Inflammatory macrophage treated with lipopolysaccharide for 4 hours (primary cell): ENCODE measurements at regions not wholly inside any gene's neighbourhood (a gene's known extent, or its start where the extent isn't known, plus 50 kb on each side); places are given as distances from the start of the nearest gene placed in this dataset.
"Not testable (repeated sequence)": the region's sequence is repeated elsewhere in the genome, so short reads cannot be mapped to it uniquely, and the experiment has no call there.

ENCODE experiments used
- DNase-seq: peaks from one replicate; pipeline ENCODE4 v3.0.0-alpha.2; 2020

DNA sequence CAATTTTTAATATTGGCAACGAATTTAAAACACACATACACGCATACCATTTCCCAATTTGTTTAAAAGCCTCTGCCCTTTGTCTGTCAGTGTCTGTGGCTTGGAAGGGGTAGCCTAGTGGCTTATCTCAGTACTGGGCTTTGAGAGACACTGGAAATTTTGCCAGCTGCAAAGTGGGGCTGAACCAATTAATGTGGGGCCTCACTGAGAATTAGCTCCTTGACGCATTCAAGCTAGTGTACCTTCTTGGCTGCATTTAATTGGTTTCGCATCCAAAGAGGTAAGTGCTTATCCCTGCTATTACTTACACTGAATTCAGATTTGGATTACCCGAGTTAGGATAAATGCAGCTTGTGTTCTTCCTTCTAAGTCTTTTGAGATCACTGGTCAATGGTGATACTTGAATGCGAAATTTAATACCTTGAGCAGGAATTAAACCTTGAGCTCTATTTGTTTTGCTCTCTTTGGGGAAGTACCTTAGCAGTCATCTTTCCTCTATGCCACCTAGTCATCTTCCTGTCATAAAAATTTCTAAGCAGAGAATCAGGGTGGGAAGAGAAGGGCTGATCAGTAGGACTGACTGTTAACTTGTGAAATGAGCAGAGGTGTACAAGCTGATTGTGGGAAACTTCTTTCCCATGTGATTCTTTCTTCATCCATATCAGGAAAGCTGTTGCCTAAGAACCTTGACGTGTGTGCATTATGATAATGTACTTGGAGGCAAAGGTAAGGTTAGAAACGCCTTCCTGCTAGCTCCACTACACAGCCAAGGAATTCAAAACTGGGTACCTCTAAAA, 187.7 kb upstream of the E2F8 start:
- DNase-seq, result no peak

DNA sequence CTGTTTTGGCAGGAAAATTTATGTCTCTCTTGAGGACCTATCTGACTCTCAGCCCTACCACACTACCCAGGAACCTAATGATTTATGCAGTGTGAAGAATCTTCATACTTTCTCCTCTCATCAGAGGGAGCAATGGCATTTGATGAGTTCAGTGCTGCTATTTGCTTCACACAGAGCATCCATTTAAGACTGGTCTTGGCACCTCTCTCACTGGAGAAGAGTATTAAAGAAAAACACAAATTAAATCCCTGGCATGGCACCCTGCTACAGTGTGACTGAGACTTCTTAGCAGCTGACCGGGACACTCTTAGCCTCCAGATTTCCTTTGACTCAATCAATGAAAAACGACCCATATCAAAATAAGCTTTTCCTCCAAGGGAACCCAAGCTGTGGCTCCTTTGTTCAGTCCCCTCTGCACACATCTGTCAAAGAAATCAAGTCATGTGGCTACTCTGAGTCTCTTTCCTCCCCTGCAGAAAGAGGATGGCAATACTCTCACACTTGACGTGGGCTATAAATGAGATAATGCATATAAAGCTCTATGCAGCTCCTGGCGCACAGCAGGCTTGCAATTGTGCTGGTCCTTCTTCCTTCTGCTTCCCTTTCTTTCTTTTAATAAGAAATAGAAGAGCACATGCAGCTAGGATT, 186.1 kb upstream of the E2F8 start:
- no peak for DNase-seq

DNA sequence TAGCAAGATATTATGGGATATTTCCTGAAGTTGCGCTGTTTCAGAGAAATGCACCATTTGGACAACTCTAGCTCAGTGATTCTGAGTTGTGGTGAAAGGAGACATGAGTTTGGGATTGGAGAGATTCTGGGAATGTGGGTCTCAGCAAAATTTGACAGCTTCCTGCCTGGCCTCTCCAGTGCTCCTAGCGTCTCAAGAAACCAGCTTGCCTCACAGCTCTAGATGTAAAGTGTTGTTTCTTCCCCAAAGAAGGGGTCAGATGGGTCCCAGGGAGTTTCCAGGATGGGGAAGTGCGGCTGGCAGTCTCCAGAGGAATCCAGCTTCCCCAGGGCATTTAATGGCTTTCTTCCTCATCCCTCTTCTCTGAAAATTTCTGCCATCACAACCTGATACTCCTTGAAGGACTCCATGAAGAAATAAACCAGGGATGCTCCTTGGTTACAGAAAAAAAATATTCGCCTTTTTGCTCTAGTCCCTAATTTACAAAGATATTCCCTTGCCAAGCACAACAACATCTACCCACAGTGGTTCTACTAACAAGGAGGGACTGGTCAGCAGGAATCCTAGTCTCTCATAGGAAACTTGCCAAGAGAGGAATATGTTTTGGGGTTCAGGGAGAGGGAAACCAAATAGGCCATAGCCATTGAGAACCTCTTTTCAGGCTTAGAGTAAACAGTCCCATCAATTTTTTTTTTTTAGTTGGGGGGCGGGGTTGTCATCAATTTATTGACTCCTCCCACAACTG, 185.4 kb upstream of the E2F8 start:
- no peak for DNase-seq

DNA sequence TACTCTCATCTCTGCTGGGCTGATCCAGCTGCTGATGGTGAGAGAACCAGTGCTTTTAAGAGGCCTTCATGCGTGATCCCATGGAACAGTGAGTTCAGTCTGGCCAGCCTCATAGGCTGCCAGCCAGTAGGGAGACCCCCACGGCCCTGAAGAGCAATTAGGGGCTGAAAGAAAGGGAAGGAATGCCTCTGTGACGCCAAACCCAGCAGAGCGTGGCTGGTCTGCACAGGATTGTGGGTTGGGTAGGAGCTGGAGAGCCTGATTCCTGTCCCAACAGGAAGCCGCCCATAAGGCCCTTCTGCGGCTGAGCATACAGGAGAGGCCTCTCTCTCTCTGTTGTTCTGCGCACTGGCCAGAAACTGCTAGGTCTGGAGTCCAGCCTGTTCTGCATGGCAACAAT, 181.5 kb upstream of the E2F8 start:
- DNase-seq, result no peak

DNA sequence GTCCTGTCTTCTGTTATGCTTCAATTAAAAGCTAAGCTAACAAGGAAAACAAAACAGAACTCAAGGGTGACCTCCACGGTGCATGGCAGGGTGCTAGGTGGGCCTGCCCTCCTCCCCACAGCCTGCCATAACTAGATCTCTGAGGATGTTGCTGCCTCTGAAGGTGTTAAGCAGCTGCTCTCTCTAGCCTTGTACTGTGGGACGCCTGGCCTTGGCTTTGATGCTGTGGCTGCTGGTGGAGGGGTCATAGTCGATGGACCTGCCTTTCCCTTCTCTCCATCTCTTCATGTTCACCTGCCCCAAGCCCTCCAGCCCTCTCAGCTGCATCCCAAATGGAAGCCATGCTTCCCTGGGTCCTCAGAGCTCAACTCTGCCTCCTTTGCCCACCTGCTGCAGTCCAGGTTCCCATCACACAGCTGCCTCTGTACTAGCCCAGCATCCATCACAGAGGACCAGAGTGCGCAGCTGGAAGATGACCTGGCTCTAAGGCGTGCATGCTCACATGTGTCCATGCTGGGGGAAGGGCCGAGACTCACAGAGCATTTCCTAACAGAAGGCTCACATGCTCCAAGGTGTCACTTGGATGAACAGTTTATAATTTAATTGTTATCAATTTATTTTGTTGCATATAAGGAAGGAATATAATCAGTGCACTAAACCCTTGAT, 180.3 kb upstream of the E2F8 start:
- no peak for DNase-seq

DNA sequence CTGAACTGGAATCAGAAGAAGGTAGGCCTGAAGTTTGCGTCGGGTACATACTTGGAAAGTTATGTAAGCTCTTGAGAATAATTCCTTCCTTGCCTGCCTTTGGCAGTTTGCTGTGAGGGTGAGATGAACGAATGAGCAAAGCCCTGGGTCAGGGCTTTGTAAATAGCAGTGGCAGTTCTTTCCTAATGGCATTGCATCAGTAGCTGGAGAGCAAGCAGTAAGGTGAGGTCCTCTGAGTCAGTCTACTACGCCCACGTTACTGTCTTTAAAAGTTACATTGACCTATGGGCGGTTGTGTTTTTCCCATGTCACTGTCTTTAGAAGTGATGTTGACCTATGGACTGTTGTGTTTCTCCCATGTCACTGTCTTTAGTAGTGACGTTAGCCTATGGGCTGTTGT, 179.1 kb upstream of the E2F8 start:
- DNase-seq, result no peak

DNA sequence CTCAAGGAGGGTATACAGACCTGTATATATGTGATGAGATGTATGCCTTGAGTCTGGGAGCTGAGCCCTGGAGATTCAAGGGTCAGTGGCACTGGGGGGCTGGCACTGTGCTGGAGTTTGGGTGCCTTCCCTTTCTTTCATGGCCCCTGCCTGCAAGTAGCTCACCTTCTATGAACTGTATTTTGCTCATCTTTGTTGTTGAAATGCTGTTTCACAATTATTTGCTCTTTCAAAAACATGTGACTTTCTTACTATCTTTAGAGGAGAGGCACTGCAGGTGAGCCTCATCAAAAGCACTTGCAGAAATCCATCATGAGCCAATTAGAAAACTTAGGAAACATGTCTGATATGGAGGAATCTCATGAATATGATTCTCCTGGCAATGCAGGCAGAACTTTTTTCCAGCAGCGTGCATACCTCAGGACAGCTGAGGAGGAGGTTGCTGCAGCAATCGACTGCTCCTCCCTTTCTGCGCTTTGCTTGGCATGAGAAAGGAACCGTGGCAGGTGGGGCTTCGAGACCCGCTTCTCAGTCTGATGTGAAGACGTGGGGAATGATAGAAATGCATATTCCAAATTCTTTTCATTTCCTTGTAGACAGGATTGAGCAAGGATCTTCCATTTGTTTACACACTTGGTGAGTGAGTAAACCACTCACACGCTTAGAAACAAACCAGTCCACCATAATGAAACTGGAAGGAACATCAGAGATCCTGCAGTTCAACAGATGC, 178.4 kb upstream of the E2F8 start:
- no peak for DNase-seq

DNA sequence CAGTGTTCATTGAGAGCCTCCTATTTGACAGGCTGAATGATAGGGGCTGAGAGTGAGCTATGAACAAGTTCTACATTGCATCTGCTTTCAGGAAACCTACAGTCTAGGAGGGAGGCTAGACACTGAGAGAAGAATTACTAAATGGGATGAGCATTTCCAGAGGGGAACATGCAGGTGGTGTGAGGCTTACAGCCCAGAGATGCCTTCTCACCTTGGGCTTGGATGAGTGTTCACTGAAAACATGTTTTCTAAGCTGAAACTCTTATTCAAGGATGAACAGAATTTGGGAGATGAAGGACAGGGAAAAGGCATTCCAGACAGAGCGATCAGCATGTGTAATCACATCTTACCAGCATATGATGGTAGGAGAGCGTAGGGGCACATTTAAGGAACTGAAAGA, 177.5 kb upstream of the E2F8 start:
- DNase-seq, result no peak

- not testable (repeated sequence) for DNase-seq
Measured at GRCh38 chr11:19412070-19412469, 171.3 kb upstream of the E2F8 start.

DNA sequence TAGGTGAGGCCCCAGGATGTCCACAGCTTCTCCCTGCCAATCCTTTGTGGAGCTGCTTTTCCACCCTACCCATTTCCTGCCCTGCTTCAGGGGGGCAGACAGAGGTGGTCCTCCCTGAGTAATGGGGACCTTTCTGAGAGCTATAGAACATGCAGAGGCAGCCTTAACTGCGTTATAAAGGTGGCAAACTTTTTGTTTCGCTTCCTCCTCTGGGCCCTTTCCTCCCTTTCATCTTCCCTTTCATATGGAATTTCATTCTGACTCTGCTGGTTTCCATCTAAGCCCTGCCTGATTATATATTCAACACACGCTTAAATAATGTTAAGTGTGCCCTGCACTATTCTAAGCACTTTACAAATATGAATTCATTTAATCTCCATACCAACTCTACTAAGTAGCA, 169.3 kb upstream of the E2F8 start:
- DNase-seq, result no peak

DNA sequence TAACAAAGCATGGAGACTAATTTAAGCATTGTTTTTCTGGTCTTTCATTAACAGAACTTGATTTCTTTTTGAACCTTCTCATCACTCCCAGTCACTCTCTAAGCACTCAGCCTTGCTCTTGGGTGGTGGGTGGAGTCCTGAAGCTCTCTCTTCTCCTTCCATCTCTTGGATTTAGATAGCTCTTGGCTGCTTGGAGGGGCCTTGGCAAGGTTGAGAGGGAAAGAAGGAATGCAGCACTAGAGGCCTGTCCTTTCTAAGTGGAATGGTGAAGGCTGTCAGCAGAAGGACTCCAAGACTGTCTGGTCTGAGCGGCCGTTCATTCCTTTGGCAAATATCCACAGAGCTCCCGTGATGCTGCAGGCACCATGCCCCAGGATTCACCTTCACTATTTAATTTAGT, 168.6 kb upstream of the E2F8 start:
- DNase-seq, result no peak

GRCh38 chr11:19407677-19408270, 167.0 kb upstream of the E2F8 start:
- no peak for DNase-seq

- DNase-seq, result no peak
Measured at GRCh38 chr11:19405966-19406365, 165.2 kb upstream of the E2F8 start.

GRCh38 chr11:19404787-19405186, 164.0 kb upstream of the E2F8 start:
- no peak for DNase-seq

DNA sequence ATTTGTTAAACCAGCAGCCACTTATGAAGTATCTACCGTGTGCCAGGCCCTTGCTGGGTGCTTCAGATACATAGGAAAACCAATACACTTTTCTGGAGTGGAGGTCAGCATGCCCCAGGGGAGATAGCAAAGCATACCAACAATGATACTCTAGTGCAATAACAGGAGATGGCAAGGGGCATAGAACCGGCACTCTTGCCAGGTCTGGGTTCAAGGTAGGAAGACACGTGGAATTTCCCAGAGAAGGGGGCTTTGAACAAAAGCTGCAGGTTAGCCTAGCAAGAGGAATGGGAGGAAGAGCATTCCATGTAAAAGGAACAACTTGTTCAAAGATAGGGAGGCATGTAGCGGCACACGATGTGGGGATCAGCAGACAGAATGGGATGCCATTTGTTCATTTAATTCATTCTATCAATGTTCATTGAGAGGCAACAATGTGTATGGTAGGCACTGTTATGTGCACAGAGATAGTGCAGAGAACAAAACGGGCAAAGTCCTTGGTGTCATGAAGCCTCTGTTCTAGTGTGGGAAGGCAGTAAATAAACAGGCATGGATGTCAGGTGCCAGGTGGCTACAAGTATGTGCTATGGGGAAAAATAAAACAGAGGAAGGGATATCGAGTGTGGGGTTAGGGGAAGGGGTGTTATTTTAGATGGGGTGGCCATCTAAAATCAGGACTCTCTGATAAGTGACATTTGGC, 162.6 kb upstream of the E2F8 start:
- no peak for DNase-seq

- no peak for DNase-seq
Measured at GRCh38 chr11:19400296-19400695, 159.6 kb upstream of the E2F8 start.

GRCh38 chr11:19398772-19399527, 158.2 kb upstream of the E2F8 start:
- no peak for DNase-seq

- DNase-seq, result no peak
Measured at GRCh38 chr11:19398273-19398672, 157.5 kb upstream of the E2F8 start.

GRCh38 chr11:19395050-19395449, 154.3 kb upstream of the E2F8 start:
- no peak for DNase-seq

GRCh38 chr11:19394525-19395016, 153.8 kb upstream of the E2F8 start:
- no peak for DNase-seq

GRCh38 chr11:19393941-19394340, 153.2 kb upstream of the E2F8 start:
- no peak for DNase-seq
